HUES64 (cell line): ENCODE measurements at regions not wholly inside any gene's neighbourhood (a gene's known extent, or its start where the extent isn't known, plus 50 kb on each side); places are given as distances from the start of the nearest gene placed in this dataset.
"Not testable (repeated sequence)": the region's sequence is repeated elsewhere in the genome, so short reads cannot be mapped to it uniquely, and the experiment has no call there.

Source experiments
- H3K27ac ChIP-seq: 2 replicates; pipeline ENCODE4 v1.7.0; 2013; ENCODE audit warnings: low read depth, low read length, inconsistent platforms
- H3K27me3 ChIP-seq: 2 replicates; pipeline ENCODE4 v1.6.1; 2013; ENCODE audit warnings: mild to moderate bottlenecking, low read length; ENCODE audit not compliant: insufficient read depth
- H3K36me3 ChIP-seq: 2 replicates; pipeline ENCODE4 v1.6.1; 2013; ENCODE audit warnings: mild to moderate bottlenecking, low read length; ENCODE audit not compliant: insufficient read depth
- H3K4me1 ChIP-seq: 2 replicates; pipeline ENCODE4 v1.6.1; 2013; ENCODE audit warnings: mild to moderate bottlenecking, low read length, moderate library complexity; ENCODE audit not compliant: insufficient read depth
- H3K4me3 ChIP-seq: 2 replicates; pipeline ENCODE4 v1.5.1; 2013; ENCODE audit warnings: mild to moderate bottlenecking, low read length, moderate library complexity
- H3K9ac ChIP-seq: 2 replicates; pipeline ENCODE4 v1.6.1; 2013; ENCODE audit warnings: mild to moderate bottlenecking, low read depth, low read length
- H3K9me3 ChIP-seq: 2 replicates; pipeline ENCODE4 v1.6.1; 2013; ENCODE audit warnings: low read depth, low read length; ENCODE audit not compliant: insufficient read depth
- WGBS: fragments of 150-250, 120-280 bp; methylation state at CpG from one replicate; pipeline ENCODE4 v1.1.7; 2013; ENCODE audit warnings: missing lambda C conversion rate; 5-methylcytosine and 5-hydroxymethylcytosine counted together

DNA sequence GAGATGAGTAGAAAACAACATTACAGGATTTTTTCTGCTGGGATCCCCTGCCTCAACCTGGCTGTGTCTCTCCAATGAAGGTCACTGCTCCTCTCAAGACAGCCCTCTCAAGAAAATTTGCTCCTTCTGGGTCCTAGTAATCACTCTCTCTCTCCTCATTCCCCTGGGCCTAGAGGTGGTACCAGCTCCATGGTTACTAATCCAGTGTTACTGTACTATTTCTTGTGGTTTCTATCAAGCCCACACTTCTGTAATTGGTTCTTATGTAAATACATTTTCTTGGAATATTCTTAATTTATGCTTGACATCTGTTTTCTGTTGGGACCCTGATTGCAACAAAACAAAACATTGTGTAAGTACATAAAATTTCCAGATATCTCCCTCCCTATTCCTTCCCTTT, 123.8 kb upstream of the RORB start:
- Histone ChIP-seq H3K4me1 (peaks cover 25% of the 10 kb centered on the region), H3K36me3 (no peaks in the 10 kb centered on the region), H3K9me3 (no peaks in the 10 kb centered on the region), H3K27ac (no peak overlapping the region), H3K4me3 (no peak overlapping the region), H3K9ac (no peak overlapping the region), H3K27me3 (no peaks in the 10 kb centered on the region)

DNA sequence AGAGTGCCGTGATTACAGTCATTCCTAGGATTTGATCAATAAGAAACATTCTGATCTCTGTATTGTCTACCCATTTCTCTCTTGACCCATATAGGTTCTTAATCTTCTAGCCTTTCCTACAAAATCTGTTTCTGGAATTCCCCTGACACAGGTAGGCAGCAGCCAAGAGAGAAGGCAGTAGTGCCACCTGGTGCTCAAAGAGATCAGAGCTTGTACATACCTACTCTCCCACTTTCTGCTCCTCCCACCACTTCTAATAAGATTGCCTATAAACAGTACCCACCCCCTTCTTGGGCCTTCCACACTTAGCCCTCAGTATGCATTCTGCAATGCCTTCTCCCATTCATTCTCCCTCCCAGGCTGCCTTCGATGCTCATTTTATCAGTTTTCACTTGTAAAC, 117.4 kb upstream of the RORB start:
- 81% methylated on average over 1 of the region's 2 CpGs for WGBS

DNA sequence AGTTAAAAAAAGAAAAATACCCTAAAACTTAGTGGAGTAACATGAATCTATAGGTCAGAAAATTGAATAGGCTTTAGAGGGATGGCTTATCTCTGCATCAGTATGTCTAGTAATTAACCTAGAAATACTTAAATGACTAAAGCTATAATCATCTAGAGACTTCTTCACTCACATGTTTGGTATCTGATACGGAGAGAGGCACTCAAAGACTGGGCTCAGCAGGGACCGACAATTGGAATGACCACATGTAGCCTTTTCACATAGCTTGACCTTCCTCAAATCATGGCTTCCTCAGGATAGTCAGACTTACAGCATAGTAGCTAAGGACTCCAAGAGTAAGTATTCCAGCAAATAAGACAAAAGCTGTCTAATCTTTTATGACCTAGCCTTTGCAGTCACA, 105.3 kb upstream of the RORB start:
- no peaks in the 10 kb centered on the region for H3K27me3 ChIP-seq
- no peaks in the 10 kb centered on the region for H3K9me3 ChIP-seq
- H3K9ac ChIP-seq: no peak overlapping the region
- H3K27ac ChIP-seq: no peak overlapping the region
- 92% methylated on average over 2 of the region's 2 CpGs for WGBS
- H3K36me3 ChIP-seq: no peaks in the 10 kb centered on the region
- H3K4me3 ChIP-seq: no peak overlapping the region
- no peaks in the 10 kb centered on the region for H3K4me1 ChIP-seq

More for the DNA sequence above, 117.4 kb upstream of the RORB start:
- Histone ChIP-seq H3K9me3 (no peaks in the 10 kb centered on the region), H3K36me3 (no peaks in the 10 kb centered on the region), H3K4me3 (no peak overlapping the region), H3K27me3 (no peaks in the 10 kb centered on the region), H3K9ac (no peak overlapping the region), H3K4me1 (peaks cover 19% of the 10 kb centered on the region), H3K27ac (no peak overlapping the region)

DNA sequence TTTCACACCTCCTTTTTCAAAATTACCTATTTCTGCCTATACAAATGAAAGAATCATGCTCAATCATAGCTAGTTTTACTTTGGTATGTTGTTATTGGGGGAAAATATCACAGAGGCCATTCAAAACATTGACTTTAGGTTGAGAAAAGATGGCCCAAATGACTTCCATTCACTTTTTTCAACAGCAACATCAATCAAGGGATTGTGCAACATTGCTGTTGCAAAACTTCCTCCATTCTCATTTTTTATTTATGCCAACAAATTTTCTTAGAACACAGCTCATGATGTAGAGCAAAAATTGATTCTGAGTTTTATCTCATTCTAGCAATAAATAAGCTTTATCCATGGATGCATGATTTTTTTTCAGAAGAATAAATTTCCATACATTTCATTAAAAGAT, 93.6 kb upstream of the RORB start:
- peaks cover 9% of the 10 kb centered on the region; the same call in 1 of the 2 replicates for H3K9me3 ChIP-seq

DNA sequence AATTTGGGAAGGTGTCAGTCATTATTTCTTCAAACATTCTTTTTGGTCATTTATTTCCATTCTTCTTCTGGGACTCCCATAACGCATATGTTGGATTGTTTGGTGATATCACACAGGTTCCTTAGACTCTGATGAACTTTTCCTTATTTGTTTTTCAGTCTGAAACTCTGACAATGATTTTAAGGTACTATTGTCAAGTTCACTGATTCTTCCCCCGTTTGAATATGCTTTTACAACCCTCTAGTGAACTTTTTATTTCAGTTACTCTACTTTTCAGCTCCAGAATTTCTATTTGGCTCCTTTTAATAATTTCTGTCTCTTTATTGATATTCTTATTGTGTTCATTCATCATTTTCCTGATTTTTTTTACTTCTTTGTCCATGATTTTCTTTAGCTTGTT, 92.5 kb upstream of the RORB start:
- H3K27me3 ChIP-seq: no peaks in the 10 kb centered on the region
- H3K9ac ChIP-seq: no peak overlapping the region
- no peaks in the 10 kb centered on the region for H3K4me1 ChIP-seq
- WGBS: 94% methylated on average over 2 of the region's 2 CpGs
- no peak overlapping the region for H3K27ac ChIP-seq
- peaks cover 9% of the 10 kb centered on the region; the same call in 1 of the 2 replicates for H3K9me3 ChIP-seq
- H3K36me3 ChIP-seq: no peaks in the 10 kb centered on the region
- no peak overlapping the region for H3K4me3 ChIP-seq

More for the DNA sequence above, 93.6 kb upstream of the RORB start:
- Histone ChIP-seq H3K9ac (no peak overlapping the region), H3K36me3 (no peaks in the 10 kb centered on the region), H3K27ac (no peak overlapping the region), H3K27me3 (no peaks in the 10 kb centered on the region), H3K4me3 (no peak overlapping the region), H3K4me1 (no peaks in the 10 kb centered on the region)

DNA sequence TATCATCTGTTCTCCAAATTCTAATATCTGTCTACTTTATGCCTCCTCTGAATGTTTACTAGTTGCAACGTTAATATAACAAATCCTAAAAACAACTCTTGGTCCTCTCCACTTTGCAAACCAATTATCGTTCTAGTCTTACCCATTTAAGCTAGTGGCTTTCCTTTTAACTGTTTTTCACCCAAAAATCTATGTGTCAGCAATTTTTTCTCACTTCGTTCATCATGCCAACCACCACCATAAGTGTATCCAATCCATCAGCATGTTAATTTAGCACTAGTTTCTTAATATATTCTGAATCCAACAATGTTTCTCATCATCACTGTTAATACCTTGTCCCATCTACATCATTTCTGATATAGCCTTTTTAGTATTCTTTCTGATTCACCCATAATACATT, 90.0 kb upstream of the RORB start:
- H3K9ac ChIP-seq: no peak overlapping the region
- no peak overlapping the region for H3K4me3 ChIP-seq
- H3K9me3 ChIP-seq: peaks cover 9% of the 10 kb centered on the region; the same call in 1 of the 2 replicates
- H3K27me3 ChIP-seq: no peaks in the 10 kb centered on the region
- H3K36me3 ChIP-seq: no peaks in the 10 kb centered on the region
- H3K27ac ChIP-seq: no peak overlapping the region
- 86% methylated on average over 3 of the region's 3 CpGs for WGBS
- no peaks in the 10 kb centered on the region for H3K4me1 ChIP-seq

DNA sequence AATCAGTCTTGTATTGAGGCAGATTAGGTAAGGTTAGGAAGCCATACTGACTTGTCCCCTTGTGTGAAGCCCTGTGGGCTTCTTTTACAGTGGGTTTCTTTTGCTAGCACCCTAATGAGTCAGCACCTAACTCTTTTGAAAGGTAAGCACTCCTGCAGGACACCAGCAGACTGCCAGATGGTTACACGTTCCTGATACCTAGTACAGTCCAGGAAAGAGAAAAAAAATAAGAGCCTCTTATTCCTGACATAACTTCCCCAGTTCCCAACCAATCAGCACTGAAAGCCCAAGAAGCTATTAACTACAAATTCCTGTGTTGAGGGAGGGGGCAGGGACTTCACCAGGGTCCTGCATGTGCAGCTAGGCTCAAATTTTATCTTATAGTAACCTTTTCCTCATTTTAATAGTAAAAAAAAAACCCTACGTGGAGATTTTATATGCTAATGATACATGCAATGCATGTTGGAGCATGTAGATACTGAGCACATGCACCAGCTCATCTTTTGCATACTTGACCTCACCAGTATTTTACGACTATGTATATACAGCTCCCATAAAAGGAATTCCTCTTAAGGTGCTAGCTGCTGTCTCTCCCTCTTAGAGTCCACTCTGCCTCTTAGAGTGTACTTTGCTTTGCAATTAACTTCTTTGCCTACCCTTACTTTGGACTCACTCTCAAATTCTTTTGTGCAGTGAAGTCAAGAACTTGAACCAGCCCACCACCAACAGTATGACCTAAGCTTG, 84.7 kb upstream of the RORB start:
- 76% methylated on average over 3 of the region's 3 CpGs for WGBS
- no peaks in the 10 kb centered on the region for H3K4me1 ChIP-seq
- H3K36me3 ChIP-seq: no peaks in the 10 kb centered on the region
- no peak overlapping the region for H3K4me3 ChIP-seq
- H3K27me3 ChIP-seq: no peaks in the 10 kb centered on the region
- no peak overlapping the region for H3K9ac ChIP-seq
- H3K27ac ChIP-seq: no peak overlapping the region
- no peaks in the 10 kb centered on the region for H3K9me3 ChIP-seq

DNA sequence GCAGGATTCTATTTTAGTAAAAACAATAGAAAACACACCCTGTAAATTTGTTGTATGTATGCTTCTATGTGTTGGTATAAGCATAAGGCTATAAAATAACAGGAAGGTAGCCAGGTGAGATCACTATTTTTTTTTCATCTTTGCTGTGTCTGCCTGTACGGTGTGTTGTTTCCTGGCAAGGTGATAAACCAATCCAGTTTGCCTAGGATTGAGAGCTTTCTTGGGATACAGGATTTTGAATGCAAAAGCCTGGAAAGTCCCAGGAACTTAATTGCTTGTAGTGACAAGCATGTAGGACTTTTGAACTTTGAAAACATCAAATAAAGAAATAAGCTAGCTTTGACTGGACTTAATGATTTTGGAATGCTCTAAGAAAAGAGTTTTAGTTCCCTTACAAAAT, 83.3 kb upstream of the RORB start:
- Histone ChIP-seq H3K9me3 (no peaks in the 10 kb centered on the region), H3K9ac (no peak overlapping the region)
- 96% methylated on average over 1 of the region's 1 CpG for WGBS

DNA sequence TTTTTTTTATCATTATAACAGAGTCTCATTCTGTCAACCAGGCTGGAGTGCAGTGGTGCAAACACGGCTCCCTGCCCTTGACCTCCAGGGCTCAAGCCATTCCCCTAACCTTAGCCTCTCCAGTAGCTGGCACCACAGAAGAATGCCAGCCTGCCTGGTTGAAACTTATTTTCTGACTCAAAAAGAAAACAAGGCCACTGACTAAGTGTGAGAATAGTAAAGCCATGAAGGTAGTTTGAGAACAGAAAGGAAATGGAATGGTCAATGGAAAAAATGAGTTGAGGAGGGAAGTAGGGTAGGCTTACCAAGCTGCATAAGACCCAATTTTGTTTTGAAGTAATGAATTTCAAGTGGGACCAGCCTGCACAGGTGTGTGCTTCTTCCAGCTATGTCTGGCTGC, 82.8 kb upstream of the RORB start:
- Histone ChIP-seq H3K9me3 (no peaks in the 10 kb centered on the region), H3K36me3 (no peaks in the 10 kb centered on the region), H3K4me3 (no peak overlapping the region), H3K27me3 (no peaks in the 10 kb centered on the region), H3K27ac (no peak overlapping the region), H3K9ac (no peak overlapping the region), H3K4me1 (no peaks in the 10 kb centered on the region)
- WGBS: 88% methylated on average over 1 of the region's 1 CpG

More for the DNA sequence above, 83.3 kb upstream of the RORB start:
- H3K27ac ChIP-seq: no peak overlapping the region
- no peaks in the 10 kb centered on the region for H3K36me3 ChIP-seq
- H3K4me1 ChIP-seq: no peaks in the 10 kb centered on the region
- no peak overlapping the region for H3K4me3 ChIP-seq
- no peaks in the 10 kb centered on the region for H3K27me3 ChIP-seq

DNA sequence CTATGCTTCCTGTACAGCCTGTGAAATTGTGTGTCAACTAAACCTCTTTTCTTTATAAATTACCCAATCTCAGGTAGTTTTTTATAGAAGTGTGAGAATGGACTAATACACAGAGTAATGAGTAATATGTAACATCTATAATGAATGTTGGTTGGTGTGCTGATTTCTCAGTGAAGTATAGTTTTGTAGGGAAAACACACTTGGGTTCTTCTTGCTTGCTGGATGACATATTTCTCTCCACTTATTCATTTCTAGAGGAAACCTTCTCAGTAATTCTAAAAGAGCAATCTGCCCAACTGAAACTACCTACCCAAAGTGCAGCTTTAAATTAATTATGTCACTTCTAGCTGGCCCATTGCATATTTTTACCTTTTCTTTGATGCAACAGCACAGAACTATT, 81.1 kb upstream of the RORB start:
- Histone ChIP-seq H3K9ac (no peak overlapping the region), H3K27me3 (no peaks in the 10 kb centered on the region), H3K36me3 (no peaks in the 10 kb centered on the region), H3K4me3 (no peak overlapping the region), H3K4me1 (0 out of 2 replicates have a peak, but pooled peaks cover 3% of the 10 kb centered on the region), H3K9me3 (no peaks in the 10 kb centered on the region), H3K27ac (no peak overlapping the region)

DNA sequence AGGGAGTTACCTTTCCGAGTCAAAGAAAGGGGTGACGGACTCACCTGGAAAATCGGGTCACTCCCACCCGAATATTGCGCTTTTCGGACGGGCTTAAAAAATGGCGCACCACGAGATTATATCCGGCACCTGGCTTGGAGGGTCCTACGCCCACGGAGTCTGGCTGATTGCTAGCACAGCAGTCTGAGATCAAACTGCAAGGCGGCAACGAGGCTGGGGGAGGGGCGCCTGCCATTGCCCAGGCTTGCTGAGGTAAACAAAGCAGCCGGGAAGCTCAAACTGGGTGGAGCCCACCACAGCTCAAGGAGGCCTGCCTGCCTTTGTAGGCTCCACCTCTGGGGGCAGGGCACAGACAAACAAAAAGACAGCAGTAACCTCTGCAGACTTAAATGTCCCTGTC, 72.6 kb upstream of the RORB start:
- not testable (repeated sequence) for H3K4me1 ChIP-seq, H3K27ac ChIP-seq, H3K9me3 ChIP-seq, H3K27me3 ChIP-seq, H3K4me3 ChIP-seq, H3K9ac ChIP-seq, H3K36me3 ChIP-seq
- WGBS: 76% methylated on average over 15 of the region's 16 CpGs

DNA sequence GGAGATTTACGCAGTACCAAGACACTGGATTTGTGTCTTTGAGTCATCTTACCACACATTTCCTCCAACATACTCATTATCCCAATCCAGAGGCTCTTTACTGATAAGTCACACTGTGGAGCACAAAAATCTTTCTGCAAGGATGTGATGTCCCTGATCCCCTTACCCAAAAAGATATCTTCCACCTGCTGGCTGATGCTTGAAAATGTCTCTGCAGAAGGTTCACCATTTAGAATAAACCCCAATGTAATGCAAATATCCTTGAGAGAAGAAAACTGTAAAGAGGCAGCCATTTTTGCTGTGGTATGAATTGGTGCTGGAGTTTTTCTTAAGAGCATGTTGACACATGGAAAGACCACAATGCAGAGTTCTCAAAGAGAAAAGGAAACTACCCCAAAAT, 65.7 kb upstream of the RORB start:
- H3K9me3 ChIP-seq: no peaks in the 10 kb centered on the region
- H3K9ac ChIP-seq: no peak overlapping the region
- 0 out of 2 replicates have a peak, but pooled peaks cover 3% of the 10 kb centered on the region for H3K4me1 ChIP-seq
- H3K27me3 ChIP-seq: no peaks in the 10 kb centered on the region
- H3K36me3 ChIP-seq: no peaks in the 10 kb centered on the region
- H3K27ac ChIP-seq: no peak overlapping the region
- 94% methylated on average over 1 of the region's 1 CpG for WGBS
- H3K4me3 ChIP-seq: no peak overlapping the region
